ENCODE measurements at regions not wholly inside any gene's neighbourhood (a gene's known extent, or its start where the extent isn't known, plus 50 kb on each side); places are given as distances from the start of the nearest gene placed in this dataset.

DNA sequence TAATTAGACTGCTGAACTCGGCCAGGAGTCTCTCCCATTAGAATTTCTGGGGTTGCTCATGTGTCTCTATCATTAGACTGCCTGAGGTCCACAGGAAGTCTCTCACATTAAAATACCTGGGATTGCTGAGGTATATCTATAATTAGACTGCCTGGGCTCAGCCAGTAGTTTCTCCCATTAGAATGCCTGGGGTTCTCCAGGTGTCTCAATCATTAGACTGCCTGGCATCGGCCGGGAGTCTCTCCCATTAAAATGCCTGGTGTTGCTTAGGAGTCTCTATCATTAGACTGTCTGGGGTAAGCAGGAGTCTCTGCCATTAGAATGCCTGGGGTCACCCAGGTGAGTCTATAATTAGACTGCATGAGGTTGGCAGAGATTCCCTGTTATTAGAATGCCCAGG, 2233.4 kb downstream of the TP53TG3F start:
- TF ChIP-seq, protein P1, sequence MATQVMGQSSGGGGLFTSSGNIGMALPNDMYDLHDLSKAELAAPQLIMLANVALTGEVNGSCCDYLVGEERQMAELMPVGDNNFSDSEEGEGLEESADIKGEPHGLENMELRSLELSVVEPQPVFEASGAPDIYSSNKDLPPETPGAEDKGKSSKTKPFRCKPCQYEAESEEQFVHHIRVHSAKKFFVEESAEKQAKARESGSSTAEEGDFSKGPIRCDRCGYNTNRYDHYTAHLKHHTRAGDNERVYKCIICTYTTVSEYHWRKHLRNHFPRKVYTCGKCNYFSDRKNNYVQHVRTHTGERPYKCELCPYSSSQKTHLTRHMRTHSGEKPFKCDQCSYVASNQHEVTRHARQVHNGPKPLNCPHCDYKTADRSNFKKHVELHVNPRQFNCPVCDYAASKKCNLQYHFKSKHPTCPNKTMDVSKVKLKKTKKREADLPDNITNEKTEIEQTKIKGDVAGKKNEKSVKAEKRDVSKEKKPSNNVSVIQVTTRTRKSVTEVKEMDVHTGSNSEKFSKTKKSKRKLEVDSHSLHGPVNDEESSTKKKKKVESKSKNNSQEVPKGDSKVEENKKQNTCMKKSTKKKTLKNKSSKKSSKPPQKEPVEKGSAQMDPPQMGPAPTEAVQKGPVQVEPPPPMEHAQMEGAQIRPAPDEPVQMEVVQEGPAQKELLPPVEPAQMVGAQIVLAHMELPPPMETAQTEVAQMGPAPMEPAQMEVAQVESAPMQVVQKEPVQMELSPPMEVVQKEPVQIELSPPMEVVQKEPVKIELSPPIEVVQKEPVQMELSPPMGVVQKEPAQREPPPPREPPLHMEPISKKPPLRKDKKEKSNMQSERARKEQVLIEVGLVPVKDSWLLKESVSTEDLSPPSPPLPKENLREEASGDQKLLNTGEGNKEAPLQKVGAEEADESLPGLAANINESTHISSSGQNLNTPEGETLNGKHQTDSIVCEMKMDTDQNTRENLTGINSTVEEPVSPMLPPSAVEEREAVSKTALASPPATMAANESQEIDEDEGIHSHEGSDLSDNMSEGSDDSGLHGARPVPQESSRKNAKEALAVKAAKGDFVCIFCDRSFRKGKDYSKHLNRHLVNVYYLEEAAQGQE (IDR thresholded peaks at IDR 0.05; ENCODE audit: insufficient replicate concordance, low read depth): no peak
- TF ChIP-seq, protein P2, sequence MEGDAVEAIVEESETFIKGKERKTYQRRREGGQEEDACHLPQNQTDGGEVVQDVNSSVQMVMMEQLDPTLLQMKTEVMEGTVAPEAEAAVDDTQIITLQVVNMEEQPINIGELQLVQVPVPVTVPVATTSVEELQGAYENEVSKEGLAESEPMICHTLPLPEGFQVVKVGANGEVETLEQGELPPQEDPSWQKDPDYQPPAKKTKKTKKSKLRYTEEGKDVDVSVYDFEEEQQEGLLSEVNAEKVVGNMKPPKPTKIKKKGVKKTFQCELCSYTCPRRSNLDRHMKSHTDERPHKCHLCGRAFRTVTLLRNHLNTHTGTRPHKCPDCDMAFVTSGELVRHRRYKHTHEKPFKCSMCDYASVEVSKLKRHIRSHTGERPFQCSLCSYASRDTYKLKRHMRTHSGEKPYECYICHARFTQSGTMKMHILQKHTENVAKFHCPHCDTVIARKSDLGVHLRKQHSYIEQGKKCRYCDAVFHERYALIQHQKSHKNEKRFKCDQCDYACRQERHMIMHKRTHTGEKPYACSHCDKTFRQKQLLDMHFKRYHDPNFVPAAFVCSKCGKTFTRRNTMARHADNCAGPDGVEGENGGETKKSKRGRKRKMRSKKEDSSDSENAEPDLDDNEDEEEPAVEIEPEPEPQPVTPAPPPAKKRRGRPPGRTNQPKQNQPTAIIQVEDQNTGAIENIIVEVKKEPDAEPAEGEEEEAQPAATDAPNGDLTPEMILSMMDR (IDR thresholded peaks at IDR 0.05; ENCODE audit: insufficient read depth, low read length): no peak
- TF ChIP-seq SPI1 (IDR thresholded peaks at IDR 0.05; ENCODE audit: borderline replicate concordance, low read depth): no peak
- TF ChIP-seq GABPA (IDR thresholded peaks at IDR 0.05; ENCODE audit: low read depth): no peak
- no peak for TF ChIP-seq POLR2AphosphoS5 (IDR thresholded peaks at IDR 0.05; ENCODE audit: low read depth)
- no peak overlapping the region for H3K4me3 ChIP-seq (replicated peaks; ENCODE audit: insufficient read depth, low read length)
- H3K27ac ChIP-seq (replicated peaks): no peak overlapping the region
- DNase-seq (ENCODE audit: low read depth in 1 of 2, low spot score in 1 of 2): no peak
- no peaks in the 10 kb centered on the region for H3K27me3 ChIP-seq (ENCODE audit: insufficient read depth, poor library complexity, severe bottlenecking)

DNA sequence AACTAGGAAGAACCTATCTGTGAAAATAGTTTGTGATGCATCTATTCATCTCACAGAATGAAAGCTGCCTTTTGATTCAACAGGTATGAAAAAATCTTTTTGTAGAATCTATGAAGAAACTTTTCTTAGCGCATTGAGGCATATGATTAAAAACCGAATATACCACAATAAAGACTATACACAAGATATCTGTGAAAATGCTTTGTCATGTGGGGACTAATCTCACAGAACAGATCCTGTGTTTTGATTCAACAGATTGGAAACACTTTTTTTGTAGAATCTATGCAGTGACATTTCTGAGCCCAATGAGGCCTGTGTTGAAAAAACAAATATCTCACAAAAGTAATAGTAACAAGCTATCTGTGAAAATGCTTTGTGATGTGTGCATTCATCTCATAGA, 2247.5 kb downstream of the TP53TG3F start:
- TF ChIP-seq, protein P1 (IDR thresholded peaks at IDR 0.05; ENCODE audit: insufficient replicate concordance, low read depth): no peak
- no peak for TF ChIP-seq POLR2AphosphoS5 (IDR thresholded peaks at IDR 0.05; ENCODE audit: low read depth)
- TF ChIP-seq SPI1 (IDR thresholded peaks at IDR 0.05; ENCODE audit: borderline replicate concordance, low read depth): no peak
- TF ChIP-seq GABPA (IDR thresholded peaks at IDR 0.05; ENCODE audit: low read depth): no peak
- TF ChIP-seq, protein P2 (IDR thresholded peaks at IDR 0.05; ENCODE audit: insufficient read depth, low read length): no peak
- Histone ChIP-seq H3K27me3 (ENCODE audit: insufficient read depth, poor library complexity, severe bottlenecking) (no peaks in the 10 kb centered on the region), H3K4me3 (replicated peaks; ENCODE audit: insufficient read depth, low read length) (no peak overlapping the region), H3K27ac (replicated peaks) (no peak overlapping the region)
- no peak for DNase-seq (ENCODE audit: low read depth in 1 of 2, low spot score in 1 of 2)

DNA sequence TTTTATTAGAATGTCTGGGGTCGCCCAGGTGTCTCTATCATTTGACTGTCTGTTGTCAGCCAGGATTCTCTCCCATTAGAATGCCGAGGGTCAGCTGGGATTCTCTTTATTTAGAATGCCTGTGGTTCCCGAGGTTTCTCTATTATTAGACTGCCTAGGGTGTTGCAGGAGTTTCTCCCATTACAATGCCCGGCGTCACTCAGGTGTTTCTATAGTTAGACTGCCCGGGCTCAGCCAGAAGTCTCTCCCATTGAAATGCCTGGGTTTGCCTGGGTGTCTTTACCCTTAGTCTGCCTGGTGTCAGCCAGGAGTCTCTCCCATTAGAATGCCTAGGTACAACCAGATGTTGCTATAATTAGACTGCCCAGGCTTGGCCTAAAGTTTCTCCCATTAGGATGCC, 2252.0 kb downstream of the TP53TG3F start:
- Histone ChIP-seq H3K27ac (replicated peaks) (no peak overlapping the region), H3K4me3 (replicated peaks; ENCODE audit: insufficient read depth, low read length) (no peak overlapping the region), H3K27me3 (ENCODE audit: insufficient read depth, poor library complexity, severe bottlenecking) (no peaks in the 10 kb centered on the region)
- no peak for DNase-seq (ENCODE audit: low read depth in 1 of 2, low spot score in 1 of 2)
- TF ChIP-seq, protein P2 (IDR thresholded peaks at IDR 0.05; ENCODE audit: insufficient read depth, low read length): no peak
- TF ChIP-seq POLR2AphosphoS5 (IDR thresholded peaks at IDR 0.05; ENCODE audit: low read depth) (no peak), SPI1 (IDR thresholded peaks at IDR 0.05; ENCODE audit: borderline replicate concordance, low read depth) (no peak), GABPA (IDR thresholded peaks at IDR 0.05; ENCODE audit: low read depth) (no peak)
- TF ChIP-seq, protein P1 (IDR thresholded peaks at IDR 0.05; ENCODE audit: insufficient replicate concordance, low read depth): no peak
